HFF-Myc (cell line): ENCODE measurements at regions not wholly inside any gene's neighbourhood (a gene's known extent, or its start where the extent isn't known, plus 50 kb on each side); places are given as distances from the start of the nearest gene placed in this dataset.

ENCODE experiments used
- DNase-seq: peaks from one replicate; pipeline ENCODE4 v3.0.0-alpha.2; 2011; ENCODE audit warnings: low read depth; ENCODE audit errors: extremely low read depth
- H3K4me3 ChIP-seq: replicated peaks from 2 replicates; pipeline ENCODE4 v1.5.1; 2011; ENCODE audit warnings: low read depth, mild to moderate bottlenecking, control low read depth, low read length
- TF ChIP-seq, protein P1 (sequence below): IDR thresholded peaks from 2 replicates; pipeline ENCODE4 v1.5.1; 2012; ENCODE audit warnings: mild to moderate bottlenecking, low read depth, low read length, control low read depth; ENCODE audit errors: missing control alignments

DNA sequence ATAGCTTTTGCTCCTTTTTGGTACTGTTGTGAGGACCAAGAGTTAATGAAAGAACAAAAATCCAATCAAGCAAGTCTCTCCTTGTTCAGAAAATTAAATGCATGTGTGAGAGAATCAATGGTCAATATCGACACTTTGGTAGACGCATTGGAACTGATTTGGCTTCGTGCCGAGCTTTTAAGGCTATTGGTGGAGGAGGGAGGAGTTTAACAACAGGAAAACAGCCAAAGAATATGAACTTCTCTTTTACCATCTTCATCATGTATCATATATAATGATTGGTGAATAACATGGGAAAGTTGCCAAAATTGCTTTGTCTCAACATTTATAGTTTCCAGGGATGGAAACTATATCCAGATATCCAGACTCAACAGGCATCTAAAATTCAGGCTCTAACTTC, 266.5 kb upstream of the CITED2 start:
- TF ChIP-seq, protein P1, sequence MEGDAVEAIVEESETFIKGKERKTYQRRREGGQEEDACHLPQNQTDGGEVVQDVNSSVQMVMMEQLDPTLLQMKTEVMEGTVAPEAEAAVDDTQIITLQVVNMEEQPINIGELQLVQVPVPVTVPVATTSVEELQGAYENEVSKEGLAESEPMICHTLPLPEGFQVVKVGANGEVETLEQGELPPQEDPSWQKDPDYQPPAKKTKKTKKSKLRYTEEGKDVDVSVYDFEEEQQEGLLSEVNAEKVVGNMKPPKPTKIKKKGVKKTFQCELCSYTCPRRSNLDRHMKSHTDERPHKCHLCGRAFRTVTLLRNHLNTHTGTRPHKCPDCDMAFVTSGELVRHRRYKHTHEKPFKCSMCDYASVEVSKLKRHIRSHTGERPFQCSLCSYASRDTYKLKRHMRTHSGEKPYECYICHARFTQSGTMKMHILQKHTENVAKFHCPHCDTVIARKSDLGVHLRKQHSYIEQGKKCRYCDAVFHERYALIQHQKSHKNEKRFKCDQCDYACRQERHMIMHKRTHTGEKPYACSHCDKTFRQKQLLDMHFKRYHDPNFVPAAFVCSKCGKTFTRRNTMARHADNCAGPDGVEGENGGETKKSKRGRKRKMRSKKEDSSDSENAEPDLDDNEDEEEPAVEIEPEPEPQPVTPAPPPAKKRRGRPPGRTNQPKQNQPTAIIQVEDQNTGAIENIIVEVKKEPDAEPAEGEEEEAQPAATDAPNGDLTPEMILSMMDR: no peak
- no peak overlapping the region for H3K4me3 ChIP-seq
- DNase-seq: no peak

DNA sequence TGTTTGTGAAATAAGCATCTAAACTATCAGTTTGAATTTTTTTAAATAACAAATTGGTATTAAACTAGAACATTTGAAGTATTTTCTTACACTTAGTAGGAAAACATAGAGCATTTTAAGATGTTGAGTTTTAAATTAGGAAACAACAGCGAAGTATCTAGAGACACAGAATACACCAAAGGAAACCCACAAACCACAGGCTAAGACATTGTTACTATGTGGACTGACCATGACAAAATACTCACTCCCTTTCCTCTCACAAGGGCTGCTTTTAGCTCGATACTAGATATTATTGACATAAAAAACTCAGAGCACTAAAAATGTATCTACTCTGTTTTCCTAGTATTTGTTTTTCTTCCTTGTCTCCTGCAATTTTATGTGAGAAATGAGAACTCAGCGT, 266.0 kb upstream of the CITED2 start:
- no peak overlapping the region for H3K4me3 ChIP-seq
- DNase-seq: no peak
- TF ChIP-seq, protein P1: no peak

- no peak for DNase-seq
- H3K4me3 ChIP-seq: no peak overlapping the region
- TF ChIP-seq, protein P1: no peak
Observed at GRCh38 chr6:139639507-139639906, 265.1 kb upstream of the CITED2 start.

DNA sequence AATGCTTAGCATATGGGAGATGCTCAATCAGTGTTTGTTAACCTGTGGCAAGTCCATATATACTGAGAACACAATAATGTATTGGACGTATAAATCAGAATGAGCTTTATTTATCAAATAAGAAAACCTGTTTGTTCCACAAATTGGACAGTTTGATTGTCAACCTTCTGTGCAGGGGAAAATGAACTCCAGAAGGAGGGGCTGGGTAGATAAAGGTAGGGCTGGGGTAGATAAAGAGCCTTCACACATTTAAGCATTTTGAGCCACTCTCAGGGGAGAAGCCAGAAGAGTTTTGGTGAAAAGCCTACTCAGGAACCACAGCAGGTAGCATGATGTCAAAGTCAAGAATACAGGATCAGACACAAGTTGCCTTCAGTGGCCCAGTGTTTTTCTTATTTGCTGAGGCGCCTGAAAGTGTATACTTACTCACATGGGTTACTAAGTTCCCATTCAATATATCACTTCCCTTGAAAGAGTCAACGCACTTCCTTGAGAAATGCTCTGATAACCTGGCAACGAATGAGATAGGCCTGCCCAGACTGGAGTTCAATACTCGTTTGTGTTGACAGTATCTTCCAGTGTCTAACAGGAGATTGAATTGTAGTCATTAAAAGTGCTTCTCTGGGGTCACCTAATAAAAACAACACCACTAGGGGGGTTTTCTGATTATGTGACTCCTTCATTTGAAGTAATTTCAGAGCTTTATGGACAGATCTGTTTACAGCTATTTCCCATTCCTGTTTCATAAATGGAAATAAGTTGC, 263.9 kb upstream of the CITED2 start:
- TF ChIP-seq, protein P1: no peak
- no peak overlapping the region for H3K4me3 ChIP-seq
- no peak for DNase-seq

DNA sequence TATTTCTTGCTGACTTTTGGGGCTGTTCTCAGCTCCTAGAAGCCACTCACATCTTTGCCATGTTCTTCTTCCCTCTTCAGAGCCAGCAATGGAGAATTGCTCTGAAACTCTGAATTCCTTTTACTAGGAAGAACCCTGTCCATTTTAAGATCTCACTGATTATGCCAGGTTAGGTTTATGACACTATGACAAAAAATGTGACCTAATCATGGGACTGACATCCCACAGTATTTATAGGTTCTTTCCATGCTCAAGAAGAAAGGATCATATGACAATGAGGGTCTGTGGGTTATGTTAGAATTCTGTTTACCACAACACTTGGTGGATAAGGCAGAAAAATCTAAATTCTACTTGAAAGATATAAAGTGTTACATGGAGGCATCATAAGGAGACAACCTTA, 263.3 kb upstream of the CITED2 start:
- TF ChIP-seq, protein P1: no peak
- DNase-seq: no peak
- no peak overlapping the region for H3K4me3 ChIP-seq

DNA sequence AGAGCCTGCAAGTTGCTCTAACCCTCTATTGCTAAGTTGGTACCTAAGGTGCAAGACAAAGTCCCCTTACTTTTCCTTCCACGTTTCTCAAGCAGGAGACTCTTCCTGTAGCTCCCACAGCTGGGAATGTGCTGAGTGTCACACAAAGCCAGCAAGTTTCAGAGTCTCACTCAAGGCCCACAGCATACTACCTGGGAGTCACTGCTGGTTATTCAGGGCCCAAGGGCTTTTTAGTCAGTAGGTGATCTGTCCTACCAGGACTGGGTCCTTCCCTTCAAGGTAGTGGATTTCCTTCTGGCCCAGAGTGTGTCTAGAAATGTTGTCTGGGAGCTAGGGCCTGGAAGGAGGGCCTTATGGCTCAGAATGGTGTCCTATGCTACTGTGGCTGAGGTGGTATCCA, 261.9 kb upstream of the CITED2 start:
- DNase-seq: no peak
- TF ChIP-seq, protein P1: no peak

GRCh38 chr6:139635401-139636130, 261.1 kb upstream of the CITED2 start:
- TF ChIP-seq, protein P1: no peak
- no peak for DNase-seq
- H3K4me3 ChIP-seq: no peak overlapping the region

More for the DNA sequence above, 261.9 kb upstream of the CITED2 start:
- no peak overlapping the region for H3K4me3 ChIP-seq
